C4-2B (cell line): ENCODE measurements at regions not wholly inside any gene's neighbourhood (a gene's known extent, or its start where the extent isn't known, plus 50 kb on each side); places are given as distances from the start of the nearest gene placed in this dataset.

Source experiments
- H3K27ac ChIP-seq: fragments of 450-650 bp; 2 replicates; pipeline ENCODE4 v1.5.1; 2017
- ZFX ChIP-seq: fragments of 450-650 bp; IDR thresholded peaks from 2 replicates; pipeline ENCODE4 v1.6.1; 2017
- TF ChIP-seq, protein P1 (sequence below): fragments of 450-650 bp; conservative IDR thresholded peaks from 2 replicates; pipeline ENCODE4 v1.5.1; 2017; ENCODE audit warnings: mild to moderate bottlenecking

DNA sequence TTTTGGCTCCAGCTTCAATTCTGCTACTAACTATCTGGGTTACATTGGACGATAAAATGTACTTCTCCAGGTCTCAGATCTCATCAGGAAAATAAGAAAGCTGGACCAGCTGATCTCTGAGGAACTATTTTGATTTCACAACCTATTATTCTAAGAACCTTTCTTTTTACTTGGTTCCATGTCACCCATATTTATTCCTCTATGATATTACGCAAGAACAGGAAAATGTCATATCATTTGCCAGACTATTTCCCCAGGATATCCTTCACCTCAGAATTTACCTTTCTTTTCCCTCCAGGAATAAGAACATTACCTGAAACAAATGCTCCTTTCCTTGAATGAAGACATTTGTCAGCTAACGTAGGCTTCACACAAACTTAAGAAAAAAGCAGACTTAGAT is 387.5 kb upstream of the RAG2 start:
- H3K27ac ChIP-seq = no peak overlapping the region

DNA sequence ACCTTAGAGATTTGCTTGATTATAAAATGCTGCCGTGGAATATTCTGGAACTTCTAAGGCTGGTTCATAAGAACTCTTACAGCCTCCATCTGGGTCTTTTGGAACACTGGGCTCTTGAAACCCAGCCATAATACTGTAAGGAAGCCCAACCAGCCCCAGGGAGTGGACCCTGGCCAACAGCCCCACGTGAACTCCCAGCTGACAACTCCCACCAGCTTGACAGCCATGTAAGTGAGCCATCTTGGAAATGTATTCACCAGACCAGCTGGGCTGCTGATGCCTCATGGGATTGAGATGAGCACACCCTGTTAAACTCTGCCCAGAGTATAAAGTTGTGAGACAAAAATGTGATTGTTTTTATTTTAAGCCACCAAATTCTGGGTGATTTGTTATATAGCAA is 378.7 kb upstream of the RAG2 start:
- no peak overlapping the region for H3K27ac ChIP-seq
- TF ChIP-seq ZFX = no peak
- TF ChIP-seq, protein P1, sequence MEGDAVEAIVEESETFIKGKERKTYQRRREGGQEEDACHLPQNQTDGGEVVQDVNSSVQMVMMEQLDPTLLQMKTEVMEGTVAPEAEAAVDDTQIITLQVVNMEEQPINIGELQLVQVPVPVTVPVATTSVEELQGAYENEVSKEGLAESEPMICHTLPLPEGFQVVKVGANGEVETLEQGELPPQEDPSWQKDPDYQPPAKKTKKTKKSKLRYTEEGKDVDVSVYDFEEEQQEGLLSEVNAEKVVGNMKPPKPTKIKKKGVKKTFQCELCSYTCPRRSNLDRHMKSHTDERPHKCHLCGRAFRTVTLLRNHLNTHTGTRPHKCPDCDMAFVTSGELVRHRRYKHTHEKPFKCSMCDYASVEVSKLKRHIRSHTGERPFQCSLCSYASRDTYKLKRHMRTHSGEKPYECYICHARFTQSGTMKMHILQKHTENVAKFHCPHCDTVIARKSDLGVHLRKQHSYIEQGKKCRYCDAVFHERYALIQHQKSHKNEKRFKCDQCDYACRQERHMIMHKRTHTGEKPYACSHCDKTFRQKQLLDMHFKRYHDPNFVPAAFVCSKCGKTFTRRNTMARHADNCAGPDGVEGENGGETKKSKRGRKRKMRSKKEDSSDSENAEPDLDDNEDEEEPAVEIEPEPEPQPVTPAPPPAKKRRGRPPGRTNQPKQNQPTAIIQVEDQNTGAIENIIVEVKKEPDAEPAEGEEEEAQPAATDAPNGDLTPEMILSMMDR = no peak

More for the DNA sequence above, 387.5 kb upstream of the RAG2 start:
- TF ChIP-seq ZFX = no peak

DNA sequence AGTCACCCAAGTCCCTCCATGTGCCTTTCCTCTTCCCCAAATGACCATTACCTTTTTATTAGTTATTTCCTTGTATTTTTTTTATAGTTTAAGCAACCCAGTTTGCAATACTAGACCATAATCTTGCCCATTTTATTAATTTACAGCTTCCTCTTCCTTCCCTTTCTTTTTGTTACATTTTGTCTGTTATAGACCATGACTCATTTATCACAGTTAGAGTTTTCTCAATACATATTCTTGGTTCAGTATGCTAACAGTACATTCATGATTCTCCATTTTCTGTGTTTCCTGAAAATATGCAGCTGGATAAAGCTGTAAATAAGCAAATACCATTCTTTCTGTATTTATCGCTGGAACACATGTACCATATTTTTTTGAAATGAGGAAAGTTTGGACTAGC is 376.7 kb upstream of the RAG2 start:
- H3K27ac ChIP-seq = no peak overlapping the region
- TF ChIP-seq ZFX = no peak
- TF ChIP-seq, protein P1 = no peak

DNA sequence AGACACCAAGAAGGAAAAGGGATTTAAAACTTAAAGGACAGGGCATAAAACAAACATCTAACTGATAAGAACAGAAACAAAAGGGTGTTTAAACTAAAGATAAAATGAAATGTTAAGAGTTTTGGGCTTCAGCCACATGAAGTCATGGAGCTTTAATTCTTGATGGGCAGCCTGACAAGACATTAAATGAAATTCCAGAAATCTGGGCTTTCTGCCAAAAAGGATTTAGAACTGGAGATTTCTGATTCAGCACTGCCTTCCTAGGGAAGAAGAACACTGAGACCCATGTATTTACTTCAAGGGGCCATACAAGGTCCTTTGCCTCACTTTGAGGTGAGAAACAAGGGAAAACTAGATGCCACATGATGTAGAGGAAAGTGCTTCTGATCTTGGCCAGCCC is 355.9 kb upstream of the RAG2 start:
- TF ChIP-seq, protein P1 = no peak
- no peak for TF ChIP-seq ZFX
- no peak overlapping the region for H3K27ac ChIP-seq

DNA sequence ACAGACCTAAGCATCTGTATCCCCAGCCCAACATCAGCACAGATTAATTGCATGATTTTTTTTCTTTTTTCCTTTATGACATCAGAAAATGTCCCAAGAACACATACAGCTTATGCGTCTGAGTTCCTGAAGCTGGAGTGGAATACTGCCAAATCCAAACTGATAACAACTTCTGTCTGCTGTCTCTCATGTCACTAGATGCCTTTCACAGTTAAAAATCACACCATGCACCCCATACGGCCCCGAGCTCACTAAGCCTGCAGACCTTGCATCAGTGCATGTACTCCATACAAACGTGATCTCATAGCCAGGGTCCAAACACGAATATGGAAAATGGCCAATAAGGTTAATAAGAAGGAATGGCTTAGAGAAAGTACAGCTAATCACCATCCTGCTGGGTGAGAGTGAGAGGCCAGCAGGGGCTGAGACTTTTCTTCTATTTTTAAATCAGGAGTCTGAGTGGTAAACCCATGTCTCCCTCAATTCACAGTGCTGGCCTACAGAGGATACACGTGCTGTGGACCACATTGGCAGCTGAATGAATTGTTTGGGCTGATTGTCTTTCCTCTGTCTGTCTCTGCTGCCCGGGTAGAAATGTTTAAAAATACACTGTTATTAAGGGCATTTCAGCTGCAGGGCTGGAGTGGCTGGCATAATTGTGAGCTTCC is 350.6 kb upstream of the RAG2 start:
- no peak for TF ChIP-seq ZFX
- TF ChIP-seq, protein P1 = no peak
- no peak overlapping the region for H3K27ac ChIP-seq

DNA sequence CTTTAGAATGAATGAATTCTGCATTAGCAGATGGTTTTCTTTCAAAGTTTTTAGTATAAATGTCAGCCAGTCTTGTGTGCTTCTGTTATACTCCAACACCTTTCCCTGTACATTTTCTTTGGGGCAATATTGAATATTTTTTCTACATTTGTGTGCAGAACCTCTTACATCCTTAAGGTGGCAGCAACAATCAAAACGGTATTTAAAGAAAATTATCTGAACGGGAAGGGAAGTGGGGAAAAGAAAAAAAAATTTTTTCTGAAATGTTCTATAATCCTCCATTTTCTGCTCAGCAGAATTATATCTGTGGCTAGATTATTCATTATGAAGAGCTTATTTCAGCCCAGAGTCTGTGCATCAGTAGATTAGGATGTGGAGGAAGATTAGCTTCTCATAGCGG is 347.3 kb upstream of the RAG2 start:
- TF ChIP-seq, protein P1 = peak; percentile 74
- no peak for TF ChIP-seq ZFX
- no peak overlapping the region for H3K27ac ChIP-seq

DNA sequence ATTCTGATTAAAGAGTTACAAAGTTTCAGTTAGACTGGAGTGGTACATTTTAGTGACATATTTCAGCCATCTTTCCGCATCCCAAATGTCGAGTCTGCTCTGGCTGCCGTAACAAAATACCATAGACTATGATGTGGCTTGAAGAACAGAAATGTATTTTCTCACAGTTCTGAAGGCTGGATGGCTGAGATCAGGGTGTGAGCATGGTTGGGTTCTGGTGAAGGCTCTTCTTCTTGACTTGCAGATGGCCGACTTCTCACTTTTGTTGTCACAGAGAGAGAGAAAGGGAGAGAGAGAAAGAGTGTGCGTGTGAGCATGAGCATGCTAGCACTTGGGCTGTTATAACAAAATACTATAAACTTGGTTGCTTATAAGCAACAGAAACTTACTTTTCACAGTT is 335.4 kb upstream of the RAG2 start:
- TF ChIP-seq, protein P1 = no peak
- TF ChIP-seq ZFX = no peak
- H3K27ac ChIP-seq = no peak overlapping the region

DNA sequence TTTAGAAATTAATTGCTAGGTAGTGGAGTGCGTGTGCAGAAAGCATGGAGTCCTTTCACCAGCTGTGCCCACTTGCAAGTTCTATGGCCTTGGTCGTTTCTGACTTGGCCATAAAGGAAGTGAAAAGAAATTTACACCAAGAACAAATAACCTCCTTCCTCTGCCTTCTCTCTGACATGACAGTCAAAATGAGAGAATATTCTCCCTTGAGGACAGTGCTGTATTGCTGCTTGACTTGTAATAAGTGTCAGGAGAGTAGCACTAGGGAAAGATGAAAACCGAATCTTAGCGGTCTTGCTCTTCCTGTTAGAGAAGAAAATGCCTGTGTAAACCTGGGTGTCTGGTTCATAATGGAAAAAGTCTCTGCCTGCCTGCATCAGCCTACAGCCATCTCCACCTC is 333.1 kb upstream of the RAG2 start:
- no peak overlapping the region for H3K27ac ChIP-seq
- TF ChIP-seq ZFX = no peak
- TF ChIP-seq, protein P1 = no peak
